NCI-H69 (cell line): ENCODE measurements at regions not wholly inside any gene's neighbourhood (a gene's known extent, or its start where the extent isn't known, plus 50 kb on each side); places are given as distances from the start of the nearest gene placed in this dataset.

Experiments used
- DNase-seq: peaks from one replicate; lab custom pipeline; 2025; lab: John Stamatoyannopoulos, UW

DNA sequence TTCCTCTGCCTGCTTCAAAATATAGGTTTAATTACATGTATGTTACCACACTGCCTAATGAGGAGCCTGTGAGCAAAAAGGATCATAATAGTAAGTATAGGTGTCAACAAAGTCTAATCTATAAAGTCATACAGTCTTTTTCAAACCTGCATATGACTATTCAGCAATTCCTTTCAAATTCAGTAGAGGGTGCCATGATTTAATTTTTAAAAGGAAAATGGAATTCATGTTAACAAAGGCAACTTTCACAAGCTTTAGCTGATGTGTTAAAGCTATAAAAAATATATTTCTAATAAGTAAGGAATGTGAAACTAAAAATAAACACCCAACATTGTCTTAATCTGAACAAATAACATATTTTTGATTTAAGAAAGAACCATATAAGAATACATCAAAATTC is 52.1 kb downstream of the MPP7 start:
- DNase-seq = no peak

DNA sequence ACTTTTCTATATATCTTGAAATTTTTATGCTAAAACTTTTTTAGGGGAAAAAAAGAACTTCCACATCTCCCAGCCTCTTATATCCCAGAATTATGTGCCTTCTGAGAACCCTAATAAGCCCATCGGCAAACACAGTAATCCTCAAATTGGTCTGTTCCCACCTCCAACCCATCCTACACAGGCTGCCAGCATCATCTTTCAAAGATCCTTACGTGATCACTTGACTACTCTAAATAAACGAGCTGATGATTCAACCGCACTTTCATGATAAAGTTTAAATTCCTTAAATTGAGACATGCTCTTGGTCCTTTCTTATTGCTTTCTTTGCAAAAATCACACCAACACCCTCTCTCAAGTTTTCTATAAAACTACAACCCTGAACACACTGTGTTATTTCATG is 52.5 kb downstream of the MPP7 start:
- DNase-seq = no peak

GRCh38 chr10:28249512-28249911 is 53.4 kb downstream of the MPP7 start:
- no peak for DNase-seq

DNA sequence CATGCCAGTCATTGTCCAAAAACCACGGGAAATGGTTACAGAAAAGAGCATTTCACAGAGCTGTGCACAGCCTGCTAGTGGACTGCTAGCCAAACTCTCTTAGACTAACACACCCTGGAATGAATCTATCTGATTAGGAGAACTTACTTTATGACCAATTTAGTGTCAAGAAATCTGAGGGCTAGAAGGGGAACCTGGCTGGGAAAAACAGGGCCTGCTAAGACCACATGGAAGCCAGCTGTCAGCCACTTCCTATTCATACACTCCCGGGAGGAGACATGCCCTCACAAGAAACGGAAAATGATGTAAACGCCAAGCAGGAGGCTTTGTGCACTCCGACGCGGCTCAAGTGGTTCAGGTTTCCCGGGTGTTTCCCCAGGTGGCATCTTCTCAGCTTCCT is 54.8 kb downstream of the MPP7 start:
- no peak for DNase-seq

DNA sequence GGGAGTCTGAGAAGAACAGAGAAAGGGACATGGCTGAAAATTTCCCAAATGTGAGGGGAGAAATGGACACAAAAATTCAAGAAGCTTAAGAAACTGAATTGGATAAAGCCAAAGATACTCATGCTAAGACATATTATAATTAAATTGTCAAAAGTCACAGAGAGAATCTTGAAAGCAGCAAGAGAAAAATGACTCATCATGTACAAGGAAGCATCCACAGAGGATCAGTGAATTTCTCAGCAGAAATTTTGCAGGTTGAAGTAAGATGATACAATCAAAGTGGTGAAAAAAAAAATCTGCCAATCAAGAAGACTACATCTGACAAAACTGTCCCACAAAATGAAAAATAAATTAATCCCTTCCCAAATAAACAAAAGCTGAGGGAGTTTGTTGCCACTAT is 56.8 kb downstream of the MPP7 start:
- no peak for DNase-seq

GRCh38 chr10:28243923-28244322 is 58.9 kb downstream of the MPP7 start:
- no peak for DNase-seq

DNA sequence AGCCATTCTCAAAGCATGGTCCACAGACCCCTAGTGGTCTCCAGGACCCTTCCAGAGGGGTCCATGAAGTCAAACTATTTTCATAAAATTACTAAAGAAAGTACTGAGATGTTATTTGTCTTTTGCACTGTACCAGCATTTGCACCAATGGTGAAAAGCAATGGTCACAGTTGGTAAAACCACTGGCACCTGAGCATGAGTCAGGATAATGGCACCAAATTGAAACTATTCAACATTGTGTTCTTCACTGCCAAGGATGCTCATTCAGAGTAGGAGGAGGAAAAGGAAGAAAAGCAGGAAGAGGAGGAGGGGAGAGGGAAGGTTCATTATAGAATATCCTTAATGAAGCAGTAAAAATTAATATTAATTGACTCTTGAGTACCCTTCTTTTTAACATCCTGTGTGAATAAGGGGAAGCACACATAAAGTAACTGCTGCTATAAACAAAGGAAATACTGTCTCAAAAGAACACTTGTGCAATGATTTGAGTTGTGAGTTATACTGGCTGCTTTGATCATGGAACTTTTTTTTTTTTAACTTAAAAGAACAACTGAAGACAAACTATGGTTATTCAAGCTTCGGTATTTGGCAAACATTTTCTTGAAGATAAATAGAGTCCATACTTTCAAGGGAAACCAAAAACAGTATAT is 60.2 kb downstream of the MPP7 start:
- no peak for DNase-seq

- DNase-seq = peak; percentile 18
These were observed 61.0 kb downstream of the MPP7 start for GRCh38 chr10:28241741-28242399.

- DNase-seq = no peak
These were observed 62.5 kb downstream of the MPP7 start for GRCh38 chr10:28240400-28240799.

- no peak for DNase-seq
These were observed 66.3 kb downstream of the MPP7 start for GRCh38 chr10:28236591-28236990.

GRCh38 chr10:28220811-28221210 is 82.1 kb downstream of the MPP7 start:
- DNase-seq = no peak

GRCh38 chr10:28219251-28219650 is 83.6 kb downstream of the MPP7 start:
- no peak for DNase-seq

DNA sequence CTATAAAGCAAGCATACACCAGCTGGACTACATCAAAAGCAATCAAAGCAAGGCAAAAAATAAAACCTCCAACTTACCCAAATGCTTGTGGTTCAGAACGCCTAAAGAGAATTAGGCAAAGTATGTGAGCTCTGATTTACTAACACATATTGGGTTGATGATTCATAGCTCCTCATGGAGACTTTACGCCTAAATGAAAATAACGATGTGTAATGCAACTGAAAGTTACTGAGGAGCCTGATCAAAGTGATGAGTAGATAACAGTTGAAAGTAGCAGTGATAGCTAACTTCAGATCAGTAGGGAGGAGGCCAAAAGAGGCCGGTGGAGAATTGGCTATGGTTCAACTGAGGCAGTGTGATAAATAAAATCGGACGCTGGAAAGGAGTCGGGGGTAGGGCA is 85.0 kb downstream of the MPP7 start:
- DNase-seq = no peak

DNA sequence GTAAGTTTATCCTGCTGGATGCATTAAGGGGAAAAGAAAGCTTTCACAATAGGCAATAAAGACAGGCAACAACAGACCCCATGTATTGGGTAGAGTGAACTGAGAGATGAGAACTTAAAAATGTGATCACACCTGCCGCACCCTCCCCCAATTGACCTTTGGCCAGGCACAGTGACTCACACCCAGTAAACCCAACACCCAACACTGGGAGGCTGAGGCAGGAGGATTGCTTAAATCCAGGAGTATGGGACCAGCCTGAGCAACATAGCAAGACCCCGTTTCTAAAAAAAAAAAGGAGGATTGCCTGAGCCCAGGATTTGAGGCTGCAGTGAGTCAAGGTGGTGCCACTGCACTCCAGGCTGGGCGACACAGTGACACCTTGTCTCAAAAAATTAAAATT is 86.9 kb downstream of the MPP7 start:
- no peak for DNase-seq

DNA sequence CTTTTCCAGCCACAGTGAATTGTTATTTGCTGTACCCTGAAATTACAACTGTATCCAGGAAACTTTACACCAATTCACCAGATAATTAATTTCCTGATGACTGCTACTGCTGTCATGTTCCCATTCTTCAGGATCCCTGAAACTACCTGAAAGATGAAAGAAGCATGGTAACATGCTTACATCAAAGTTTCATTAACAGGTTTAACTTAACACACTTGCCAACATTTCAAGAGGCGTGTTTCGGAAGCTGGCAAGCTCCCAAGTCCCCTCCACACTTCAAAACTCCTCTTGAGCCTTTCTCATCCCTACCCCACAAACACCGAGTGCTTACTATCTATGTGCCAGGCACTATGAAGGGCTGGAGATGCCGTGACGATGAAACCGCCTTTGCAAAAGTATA is 88.6 kb downstream of the MPP7 start:
- no peak for DNase-seq

GRCh38 chr10:28211759-28212158 is 91.1 kb downstream of the MPP7 start:
- no peak for DNase-seq

DNA sequence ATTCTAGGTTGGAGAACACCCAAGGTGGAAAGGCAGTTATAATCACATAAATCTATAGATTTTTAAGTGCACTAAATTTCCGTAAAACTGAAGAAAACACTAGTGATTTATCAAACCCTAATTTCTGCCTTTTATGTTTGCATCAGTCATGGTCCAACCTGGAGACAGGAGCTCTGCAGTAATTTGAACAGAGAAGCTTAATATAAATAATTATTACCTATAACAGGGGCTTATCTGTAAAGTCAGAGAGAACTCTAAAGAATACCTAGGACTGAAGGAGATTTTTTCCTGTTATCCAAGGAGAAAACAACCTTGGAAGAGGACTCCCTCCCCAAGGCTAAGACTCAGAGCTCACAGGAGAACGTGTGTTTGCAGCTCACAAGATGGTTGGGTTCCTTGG is 95.1 kb downstream of the MPP7 start:
- DNase-seq = no peak

DNA sequence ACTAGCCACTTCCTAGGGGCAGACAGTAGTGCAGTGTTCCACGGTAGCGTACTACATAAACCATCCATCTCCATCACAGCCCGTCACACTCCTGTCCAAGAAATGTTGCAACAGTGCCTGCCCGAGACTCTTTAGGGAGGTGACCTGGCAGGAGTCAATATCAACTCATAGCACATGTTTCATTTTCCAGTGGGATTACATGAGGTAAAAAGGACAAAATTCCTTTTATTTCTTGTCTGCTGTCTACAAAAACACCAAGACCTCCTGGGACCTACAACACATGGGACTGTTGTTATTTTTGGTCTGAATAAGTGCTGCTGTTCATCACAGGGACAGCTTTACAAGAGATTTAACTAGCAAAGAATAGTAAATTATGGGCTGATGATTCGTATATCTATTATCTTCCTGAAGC is 99.9 kb downstream of the MPP7 start:
- DNase-seq = no peak

- no peak for DNase-seq
These were observed 101.2 kb downstream of the MPP7 start for GRCh38 chr10:28201410-28202400.

DNA sequence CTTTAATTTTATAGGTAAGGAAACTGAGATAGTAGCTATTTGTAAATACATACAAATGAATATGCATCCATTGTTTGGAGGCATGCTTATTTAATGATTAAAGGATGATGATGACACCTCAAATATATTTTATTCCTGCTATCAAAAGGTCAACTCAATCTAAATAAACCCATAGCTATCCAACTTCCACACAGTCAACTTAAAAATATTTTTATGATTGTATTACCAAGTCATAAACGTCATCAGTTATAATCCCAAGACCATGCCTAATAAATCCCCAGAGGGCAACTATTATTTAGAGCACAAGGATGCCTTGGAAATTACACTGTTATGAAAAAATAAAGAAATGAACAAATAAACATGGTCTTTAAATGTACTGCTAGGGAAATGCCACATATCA is 102.1 kb downstream of the MPP7 start:
- no peak for DNase-seq

GRCh38 chr10:28199941-28200340 is 102.9 kb downstream of the MPP7 start:
- DNase-seq = no peak

DNA sequence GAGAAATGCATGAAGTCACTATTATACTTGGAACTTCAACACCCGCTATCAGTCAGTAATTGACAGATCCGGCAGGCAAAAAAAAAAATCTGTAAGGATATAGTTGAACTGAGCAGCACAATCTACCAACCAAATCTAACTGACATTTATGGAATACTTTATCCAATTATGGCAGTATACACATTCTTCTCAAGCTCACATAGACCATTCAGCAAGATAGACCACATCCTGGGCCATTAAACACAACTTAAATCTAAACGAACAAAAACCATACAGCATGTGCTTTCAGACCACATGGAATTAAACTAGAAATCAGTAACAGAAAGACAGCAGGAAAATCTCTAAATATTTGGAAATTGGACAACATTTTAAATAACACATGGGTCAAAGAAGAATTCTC is 112.7 kb downstream of the MPP7 start:
- no peak for DNase-seq

DNA sequence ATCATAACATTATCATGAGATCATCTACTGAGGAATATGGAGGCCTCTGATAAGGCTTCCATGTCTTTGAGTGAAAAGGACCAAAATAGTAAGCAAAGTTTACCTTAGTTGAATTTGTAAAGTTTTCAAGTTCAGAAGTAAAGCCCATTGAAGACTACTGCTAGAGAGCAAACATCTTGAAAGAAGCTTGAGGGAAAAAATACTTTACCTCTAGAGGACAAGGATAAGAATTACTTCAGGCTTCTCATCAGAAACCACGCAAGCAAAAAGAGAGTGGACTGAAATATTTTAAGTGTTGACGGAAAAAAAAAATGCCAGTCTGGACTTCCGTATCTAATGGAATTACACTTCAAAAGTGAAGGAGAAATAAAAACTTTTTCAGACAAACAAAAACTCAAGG is 114.3 kb downstream of the MPP7 start:
- no peak for DNase-seq
